ENCODE measurements at regions not wholly inside any gene's neighbourhood (a gene's known extent, or its start where the extent isn't known, plus 50 kb on each side); places are given as distances from the start of the nearest gene placed in this dataset.

DNA sequence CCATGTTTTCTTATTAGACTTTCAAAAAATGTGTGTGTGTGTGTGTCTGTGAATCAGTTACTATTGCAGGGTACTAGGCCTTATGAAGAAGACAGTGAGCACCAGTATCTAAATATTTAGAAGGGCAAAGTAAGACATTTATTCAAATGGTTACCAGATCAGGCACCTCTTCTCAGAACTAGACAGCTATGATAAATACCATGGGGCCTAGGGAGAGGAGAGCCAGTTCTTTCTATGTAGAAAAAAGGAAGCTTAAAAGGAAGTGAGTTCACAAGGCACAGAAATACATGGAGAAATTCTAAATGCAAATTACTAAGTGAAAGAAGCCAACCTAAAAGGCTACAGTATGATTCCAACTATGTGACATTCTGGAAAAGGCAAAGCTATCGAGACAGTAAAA, 261.3 kb downstream of the SOX11 start:
- no peak for DNase-seq (ENCODE audit: low read depth in 2 of 2)

DNA sequence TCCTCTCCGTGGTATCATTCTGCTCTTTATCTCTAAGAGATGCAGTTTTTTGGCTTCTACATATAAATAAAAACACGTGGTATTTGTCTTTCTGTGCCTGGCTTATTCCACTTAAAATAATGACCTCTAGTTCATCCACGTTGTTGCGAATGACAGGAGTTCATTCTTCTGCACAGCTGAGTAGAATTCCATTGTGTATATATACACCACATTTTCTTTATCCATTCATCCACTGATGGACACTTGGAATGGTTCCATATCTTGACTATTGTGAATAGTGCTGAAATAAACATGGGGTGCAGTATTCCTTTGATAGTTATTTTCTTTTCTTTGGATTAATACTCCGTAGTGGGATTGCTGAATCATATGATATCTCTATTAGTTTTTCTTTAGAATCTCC, 262.3 kb downstream of the SOX11 start:
- no peak for DNase-seq (ENCODE audit: low read depth in 2 of 2)

DNA sequence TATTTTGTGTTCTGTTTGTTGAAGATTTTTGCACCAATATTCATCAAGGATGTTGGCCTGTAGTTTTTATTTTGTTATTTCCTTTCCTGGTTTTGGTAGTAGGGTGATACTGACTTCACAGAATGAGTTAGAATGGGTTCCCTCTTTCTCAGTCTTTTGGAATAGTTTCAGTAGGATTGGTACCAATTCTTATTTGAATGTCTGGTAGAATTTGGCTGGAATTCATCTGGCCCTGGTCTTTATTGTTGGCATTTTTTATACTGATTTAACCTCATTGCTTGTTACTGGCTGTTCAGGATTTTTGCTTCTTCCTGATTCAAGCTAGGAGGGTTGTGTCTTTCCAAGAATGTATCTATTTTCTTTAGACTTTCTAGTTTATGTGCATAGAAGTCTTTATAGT, 263.7 kb downstream of the SOX11 start:
- no peak for DNase-seq (ENCODE audit: low read depth in 2 of 2)

DNA sequence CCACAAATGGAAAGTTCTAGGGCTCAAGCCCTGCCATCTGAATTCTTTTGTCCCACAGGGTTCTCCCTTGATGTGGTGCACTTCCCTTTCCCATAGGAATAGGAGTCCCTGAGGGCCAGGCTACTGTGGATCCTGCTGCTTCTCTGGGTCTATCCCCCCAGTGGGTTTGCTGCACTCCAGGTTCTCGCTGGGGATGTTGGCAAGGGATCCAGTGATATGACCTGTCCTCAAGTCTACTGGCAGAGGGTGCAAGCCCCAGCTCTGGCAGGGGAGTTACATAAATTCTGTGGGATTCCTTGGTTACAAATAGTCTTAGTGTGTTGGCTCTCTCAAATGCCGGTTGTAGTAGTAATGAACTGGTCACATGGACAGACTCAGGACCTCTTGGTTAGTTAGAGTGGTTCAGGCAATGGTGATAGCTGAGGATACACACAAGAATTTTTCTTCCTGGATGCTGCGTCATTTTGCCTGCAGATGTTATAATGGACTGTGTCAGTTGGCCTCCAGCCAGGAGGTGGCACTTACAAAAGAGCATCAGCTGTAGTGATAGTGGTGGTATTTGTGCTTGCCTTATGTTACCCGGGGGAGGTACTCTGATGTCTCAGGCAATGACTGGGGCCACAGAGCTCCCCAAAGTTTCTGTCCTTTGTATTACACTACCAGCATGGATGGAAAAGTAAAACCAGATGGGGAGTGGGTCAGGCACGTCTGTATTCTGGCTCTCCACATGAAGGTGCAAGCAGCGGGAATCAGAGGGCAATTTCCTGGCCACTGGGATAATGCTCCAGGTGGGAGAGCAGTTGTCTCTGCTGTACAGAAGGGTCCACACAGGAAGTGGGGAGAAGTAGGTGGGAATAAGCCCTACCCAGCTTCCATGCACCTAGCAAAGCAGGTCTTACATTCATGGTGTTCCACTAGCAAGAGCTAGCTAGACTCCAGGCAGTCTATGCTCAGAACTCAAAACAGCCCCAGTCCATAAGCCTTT, 267.9 kb downstream of the SOX11 start:
- no peak for DNase-seq (ENCODE audit: low read depth in 2 of 2)

DNA sequence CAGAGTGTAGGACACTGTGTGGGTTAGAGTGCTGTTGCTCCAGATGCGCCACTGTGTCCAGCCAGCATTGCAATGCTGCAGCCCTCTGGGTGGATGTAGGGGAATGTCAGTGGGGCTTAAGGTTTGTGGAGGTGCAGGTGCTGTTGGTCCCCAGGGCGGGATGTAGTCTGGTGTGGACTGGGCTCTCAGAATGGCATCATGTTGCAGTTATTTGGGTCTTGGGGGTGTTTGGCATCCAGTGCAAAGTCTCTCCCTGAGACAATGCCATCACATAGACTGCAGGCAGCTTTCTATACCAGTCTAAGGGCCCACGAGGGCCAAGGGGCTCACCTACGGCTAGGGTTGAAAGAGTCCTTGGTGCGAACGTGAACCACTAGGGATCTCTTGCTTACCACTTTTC, 275.3 kb downstream of the SOX11 start:
- DNase-seq (ENCODE audit: low read depth in 2 of 2), result no peak

DNA sequence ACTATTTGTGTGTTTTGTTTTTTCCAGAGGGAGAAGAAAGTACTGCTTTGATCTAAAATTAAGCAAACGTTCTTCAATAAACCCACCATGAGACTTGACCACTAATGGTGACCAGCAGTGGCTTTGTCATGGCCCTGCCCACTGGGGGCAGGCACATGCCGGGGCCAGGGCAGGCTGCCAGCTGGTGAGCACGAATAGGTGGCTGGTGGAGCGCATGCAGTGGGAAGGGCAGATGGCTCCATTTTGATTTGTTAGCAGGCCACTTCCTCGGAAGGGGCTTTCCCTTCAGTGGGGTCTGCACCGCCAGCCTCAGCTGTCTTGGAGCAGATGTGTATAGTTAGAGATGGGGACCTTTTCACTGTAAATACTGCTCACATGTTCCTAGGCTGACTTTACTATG, 277.1 kb downstream of the SOX11 start:
- no peak for DNase-seq (ENCODE audit: low read depth in 2 of 2)

DNA sequence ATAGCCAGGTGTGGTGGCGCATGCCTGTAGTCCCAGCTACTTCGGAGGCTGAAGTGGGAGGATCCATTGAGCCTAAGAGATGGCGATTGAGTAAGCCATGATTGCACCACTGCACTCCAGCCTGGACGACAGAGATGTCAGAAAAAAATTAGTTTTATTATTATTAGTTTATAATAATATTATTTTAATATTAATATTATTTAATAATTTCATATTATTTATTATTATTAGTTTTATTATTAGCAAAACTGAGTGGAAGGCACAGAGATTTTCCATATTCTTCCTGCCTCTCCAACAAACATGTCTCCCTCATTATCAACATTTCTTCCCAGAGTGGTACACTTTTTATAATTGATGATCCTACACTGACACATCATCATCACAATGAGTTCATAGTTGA, 278.2 kb downstream of the SOX11 start:
- no peak for DNase-seq (ENCODE audit: low read depth in 2 of 2)

DNA sequence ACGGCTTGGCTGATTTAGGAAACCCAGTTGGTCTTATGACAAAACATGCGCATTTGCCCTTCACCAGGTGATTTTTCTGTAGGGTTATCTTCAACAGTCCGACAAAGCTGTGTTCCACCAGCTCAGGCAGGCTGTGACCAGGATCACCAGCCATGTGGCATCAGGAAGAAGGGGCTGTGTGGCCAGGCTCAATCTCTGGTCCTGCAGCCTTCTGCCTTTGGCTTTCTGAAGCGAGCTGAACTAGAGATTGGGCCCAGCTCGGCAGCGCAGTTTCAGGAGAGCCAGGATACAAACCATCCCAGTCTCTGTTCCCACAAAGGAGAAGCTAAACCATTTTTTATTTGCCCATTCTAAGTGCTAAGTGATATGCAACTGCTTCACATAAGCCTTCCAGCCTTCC, 282.3 kb downstream of the SOX11 start:
- DNase-seq (ENCODE audit: low read depth in 2 of 2), result no peak

DNA sequence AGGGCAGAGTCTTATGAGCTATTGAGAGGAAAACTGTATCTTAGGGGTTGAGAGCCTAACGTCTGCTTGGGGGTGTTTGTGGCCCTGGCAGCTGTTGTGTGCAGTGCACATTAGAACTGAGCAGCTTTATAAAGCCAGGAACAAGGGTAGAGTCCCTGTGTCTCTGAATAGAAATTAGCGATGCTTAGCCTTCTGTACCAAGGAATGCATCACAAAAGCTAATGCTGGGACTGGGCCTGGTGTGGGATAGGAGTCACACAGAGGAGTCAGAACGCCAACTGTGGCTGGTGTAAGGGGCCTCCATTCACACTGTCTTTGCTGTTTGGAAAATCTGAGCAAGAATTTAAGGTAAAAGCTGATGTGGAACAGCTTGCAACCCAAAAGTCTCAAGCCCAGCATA, 283.2 kb downstream of the SOX11 start:
- DNase-seq (ENCODE audit: low read depth in 2 of 2), result no peak

DNA sequence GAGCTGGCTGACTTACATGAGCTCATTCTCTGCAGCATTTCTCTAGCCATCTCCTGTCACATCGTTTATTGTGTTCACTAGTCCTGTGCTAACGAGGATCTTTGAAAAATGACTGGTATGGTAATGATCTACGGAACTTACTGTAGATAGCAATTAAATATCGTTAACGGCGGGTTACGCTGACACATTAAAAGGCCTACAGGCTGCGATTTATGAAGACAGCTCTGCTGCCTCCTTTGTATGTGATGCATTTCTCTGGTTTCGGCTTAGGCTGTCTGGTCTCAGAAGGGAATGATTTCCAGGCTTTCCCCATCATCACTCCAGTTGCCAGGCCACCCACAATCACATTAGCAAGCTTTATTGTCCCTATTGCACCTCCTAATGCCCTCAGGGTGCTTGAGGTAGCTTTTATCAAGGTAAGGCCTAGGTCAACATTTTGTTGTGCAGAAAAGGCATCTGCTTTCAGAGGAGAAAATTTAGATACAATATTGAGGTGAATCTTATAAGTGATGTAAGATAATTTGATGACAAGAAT, 284.4 kb downstream of the SOX11 start:
- no peak for DNase-seq (ENCODE audit: low read depth in 2 of 2)

DNA sequence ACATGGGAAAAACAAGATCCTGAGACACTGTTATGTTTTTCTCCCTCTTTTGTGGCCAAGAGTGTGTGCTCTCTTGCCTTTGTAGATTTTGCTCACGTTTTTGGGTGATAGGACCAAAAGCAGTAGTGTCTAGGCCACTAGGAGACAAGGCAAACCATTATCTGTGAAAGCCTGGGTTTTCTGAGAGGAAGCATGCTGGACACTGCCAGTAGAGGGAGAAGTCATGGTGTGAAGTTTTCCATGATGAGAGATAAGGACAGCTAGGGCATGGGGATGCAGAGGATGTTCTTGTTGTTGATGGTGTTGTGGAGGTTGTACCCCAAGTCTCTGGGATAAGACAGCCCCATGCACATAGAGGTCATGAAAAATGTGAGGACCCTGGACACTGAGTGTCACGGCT, 285.3 kb downstream of the SOX11 start:
- no peak for DNase-seq (ENCODE audit: low read depth in 2 of 2)

DNA sequence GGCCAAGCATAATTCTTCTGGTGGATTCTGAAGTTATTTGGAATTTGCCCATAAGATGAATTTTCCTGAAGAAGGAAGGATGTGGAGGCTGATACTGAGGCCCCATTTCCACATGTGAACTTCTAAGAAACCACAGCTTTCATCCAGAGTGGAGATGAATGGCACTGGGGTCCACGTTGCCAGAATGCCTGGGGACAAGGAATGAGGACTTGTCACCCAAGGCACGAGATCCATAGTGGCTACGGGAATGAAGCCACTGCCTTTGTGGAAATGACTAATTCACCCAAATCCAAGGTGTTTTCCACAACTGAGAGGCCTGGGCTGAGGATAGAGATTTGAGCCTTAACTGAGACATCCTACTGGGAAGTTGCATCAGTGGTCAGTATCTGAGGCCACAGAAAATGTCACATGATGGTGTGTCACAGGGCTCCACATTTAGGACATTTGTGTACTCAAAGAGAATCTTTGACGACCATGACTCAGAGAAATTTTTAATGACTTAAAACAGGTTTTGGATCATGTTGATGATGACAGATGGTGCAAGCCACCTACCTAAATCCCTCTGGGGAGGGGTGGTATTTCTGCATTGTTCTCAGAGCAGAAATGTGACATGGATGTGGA, 286.1 kb downstream of the SOX11 start:
- DNase-seq (ENCODE audit: low read depth in 2 of 2), result no peak

DNA sequence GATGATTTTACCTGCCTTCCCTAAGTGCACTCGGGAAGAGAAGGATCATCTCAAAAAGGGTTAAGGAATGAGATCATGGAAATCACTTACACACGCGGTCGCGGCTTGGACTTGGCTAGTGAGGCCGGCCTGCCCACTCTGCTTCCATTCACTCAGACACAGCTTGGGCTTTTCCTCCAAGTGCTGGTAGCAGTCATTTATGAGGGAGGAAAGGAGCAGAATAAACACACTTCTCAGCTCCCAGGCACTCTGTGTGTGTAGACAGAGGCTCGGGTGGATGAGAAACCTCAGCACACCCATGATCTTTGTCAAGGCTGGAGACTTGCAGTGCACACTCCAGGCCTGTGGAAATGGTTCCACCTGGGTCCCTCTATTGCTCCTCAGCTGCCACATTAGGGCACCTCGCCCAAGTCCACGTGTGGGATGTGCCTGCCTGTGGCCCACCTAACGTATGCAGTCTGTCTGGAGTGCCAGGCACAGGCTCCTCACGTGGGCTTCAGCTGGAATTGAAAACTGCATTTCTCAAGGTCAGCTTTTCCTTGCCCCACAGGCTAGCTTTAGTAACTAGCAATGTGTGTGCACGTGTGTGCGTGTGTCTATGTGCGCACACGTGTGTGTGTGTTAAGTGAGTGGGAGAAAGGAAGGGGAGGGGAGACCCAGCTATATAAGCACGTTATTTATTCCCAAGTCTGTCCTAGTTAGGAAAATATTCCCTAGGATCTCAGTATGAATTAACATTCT, 288.4 kb downstream of the SOX11 start:
- no peak for DNase-seq (ENCODE audit: low read depth in 2 of 2)

DNA sequence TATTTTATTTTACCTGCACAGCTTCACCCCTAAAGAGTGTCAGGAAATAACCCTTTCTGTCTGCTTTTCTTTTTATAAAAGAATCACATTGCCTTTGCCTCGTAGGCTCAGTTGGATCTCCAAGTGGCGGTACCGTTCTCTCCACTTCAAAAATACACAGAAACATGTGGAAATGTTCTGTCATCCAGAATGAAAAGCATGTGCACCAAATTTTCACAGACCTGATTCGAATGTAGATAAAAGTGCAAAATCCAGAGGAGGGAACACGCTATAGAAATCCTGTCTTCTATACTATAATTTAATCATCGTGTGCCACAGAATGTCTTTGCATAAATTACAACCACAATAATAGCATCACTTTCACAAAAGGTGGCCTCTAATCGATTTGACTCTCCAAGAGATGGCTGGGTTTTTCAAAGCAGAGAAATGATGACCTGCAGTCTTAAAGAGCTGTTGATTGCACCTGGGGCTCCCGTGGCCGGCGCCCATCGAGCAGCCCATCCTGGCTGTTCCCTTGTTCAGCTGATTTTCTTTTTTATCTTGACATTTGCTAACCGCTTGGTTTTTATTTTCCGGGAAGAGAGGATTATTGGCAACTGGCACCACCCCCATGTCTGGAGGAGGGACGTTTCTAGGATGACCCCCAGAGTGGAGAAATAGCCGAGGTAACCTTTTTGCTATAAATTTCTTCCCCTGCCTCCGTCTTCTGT, 290.2 kb downstream of the SOX11 start:
- DNase-seq (ENCODE audit: low read depth in 2 of 2), result no peak

DNA sequence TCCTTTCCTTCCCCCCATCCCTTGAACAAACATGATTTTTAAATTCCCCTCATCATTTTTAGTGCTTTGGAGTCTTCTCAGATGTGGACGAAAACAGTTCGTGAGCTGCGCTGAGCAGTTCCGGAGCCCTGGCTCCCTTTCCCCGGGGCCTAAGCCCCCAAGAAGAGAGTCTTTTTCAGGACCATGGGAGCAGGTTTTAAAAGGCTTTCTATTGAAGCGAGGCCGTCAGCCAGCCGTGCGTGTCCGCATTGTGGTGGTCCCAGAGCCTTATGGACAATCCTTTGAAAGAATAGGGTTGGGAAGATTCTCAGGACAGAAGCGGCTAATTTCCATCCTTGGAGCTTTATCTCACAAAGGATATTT, 290.7 kb downstream of the SOX11 start:
- no peak for DNase-seq (ENCODE audit: low read depth in 2 of 2)

DNA sequence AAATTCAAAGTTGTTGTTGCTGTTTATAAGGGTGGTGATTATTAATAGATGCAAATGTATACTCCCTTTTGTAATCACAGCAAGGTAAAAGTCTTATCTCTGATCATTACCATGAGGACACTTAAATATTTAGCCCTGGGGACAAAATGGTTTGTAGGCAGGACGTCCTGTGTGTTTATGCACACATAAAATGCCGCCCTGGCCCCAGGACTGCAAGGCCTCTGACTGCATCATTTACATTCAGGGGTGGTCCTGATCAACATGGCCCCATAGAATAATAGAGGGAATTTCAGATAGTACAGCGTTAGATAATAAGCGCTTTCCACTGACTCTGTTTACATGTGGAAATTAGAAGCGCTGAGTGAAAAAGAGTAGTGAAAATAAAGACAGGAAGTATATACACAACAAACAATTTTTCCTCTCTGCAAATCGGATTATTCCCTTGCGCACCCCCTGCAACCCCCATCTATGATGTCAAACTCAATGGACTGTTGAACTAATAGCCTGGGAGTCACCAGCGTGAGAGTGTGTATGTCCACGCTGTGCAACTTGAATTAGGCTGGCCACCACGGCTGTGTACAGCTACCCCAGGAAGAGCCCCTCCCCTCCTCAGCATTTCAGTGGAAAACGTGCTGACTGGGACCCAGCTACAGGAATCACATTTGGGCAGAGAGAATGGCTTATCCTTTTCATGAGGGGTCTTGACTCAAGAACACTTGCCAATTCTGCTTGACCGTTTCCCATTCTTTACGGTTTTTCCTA, 291.5 kb downstream of the SOX11 start:
- no peak for DNase-seq (ENCODE audit: low read depth in 2 of 2)

DNA sequence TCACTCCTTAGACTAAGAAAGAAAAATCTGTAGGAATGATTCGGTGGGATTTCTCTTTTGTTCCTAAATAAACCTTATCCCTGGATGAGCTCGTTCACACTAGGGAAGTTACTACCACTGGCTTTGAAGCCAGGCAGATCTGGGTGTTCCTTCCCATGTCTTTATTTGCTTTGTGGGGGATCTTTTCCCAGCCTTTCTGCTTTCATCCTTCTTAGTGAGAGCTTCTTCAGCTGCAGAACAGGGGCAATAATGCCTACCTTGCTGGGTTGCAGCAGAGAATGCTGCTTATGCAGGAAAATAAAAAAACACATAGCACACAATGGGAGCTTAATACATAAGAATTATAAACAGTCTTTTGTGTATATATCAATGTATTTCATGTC, 292.1 kb downstream of the SOX11 start:
- no peak for DNase-seq (ENCODE audit: low read depth in 2 of 2)

DNA sequence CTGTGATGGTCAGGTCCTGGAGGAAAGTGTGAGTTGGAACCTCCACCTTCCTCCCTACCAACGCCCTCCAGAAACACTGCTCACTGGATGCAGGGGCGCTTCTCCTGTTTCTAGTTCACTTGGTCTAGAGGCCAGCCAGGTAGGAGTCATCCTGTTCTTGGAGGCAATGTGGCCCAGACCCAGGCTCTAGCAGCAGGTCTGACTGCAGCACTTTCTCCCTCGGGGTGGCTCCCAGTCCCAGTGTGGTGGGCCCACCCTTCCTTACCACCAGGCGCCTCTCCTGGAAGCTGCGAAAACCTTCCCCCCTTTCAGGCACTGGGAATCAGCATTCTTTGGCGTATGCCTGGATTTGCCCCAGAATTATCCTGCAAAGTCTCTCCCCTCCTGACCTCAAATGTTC, 292.8 kb downstream of the SOX11 start:
- DNase-seq (ENCODE audit: low read depth in 2 of 2), result no peak

DNA sequence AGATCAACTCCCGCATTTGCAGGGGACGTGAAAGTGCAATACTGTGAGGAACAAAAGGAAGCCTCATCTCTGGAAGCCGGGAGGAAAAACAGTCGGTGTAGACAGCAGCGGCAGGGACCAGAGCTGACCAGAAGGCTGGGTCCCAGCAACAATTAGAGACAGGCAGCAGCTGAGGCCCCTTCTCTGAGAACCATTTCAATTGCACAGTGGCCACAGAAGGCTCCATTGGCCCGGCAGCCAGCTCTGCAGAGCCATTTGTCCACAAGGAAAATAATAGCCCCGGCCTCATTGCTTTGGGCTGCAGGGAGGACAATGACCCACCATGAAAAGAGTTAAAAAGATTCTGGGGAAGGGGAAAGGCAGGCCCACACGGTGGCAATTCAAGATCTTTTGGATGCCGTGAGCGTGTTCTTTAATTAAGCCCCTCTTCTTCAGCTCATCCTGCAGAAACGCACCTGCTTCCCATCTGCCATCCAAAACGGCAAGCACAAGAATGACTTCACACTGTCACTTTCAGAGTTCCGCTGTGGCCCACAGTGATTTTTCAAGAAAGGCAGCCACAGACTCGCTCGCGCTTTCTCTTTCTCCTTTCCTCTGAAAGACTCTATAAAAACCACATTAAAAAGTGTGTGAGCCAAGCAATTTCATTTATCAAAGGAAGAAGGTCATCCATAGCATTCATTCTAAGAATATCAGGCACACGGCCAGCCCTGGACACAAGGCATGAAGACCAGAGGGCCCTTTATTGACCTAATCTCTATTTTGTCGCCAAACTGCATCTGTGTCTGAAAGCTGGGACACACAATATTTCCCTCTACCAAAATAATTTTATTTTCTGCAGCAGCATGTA, 293.6 kb downstream of the SOX11 start:
- no peak for DNase-seq (ENCODE audit: low read depth in 2 of 2)
